ENCODE measurements at regions not wholly inside any gene's neighbourhood (a gene's known extent, or its start where the extent isn't known, plus 50 kb on each side); places are given as distances from the start of the nearest gene placed in this dataset.

DNA sequence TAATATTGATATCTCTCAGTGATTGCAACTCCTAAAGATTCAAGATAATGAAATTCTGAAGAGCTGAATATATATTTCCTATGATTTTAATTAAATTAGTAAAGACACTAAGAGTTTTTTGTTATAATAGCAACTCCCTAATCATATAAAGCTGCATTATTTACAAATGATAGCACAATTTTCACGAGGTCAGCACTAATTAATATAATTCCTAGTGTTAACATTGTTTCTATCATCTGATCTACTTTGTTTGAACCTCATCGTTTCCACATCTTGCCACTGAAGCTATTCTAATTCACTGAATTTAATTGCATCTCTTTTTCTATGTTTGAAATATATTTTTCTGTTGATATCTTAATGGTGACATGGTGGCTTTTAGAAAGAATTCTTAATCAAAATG, 279.1 kb upstream of the ADGRL4 start:
- Mint-ChIP-seq H3K27me3 (ENCODE audit: insufficient read depth, unreplicated experiment) (no peaks in the 10 kb centered on the region), H3K36me3 (ENCODE audit: insufficient read depth, unreplicated experiment) (no peaks in the 10 kb centered on the region), H3K27ac (ENCODE audit: unreplicated experiment) (no peak overlapping the region), H3K4me3 (ENCODE audit: unreplicated experiment) (no peak overlapping the region), H3K9me3 (ENCODE audit: unreplicated experiment) (no peaks in the 10 kb centered on the region), H3K4me1 (ENCODE audit: low read depth, unreplicated experiment) (no peaks in the 10 kb centered on the region)
- no peaks in the 10 kb centered on the region for H3K4me1 ChIP-seq
- H3K27me3 ChIP-seq (replicated peaks; ENCODE audit: control insufficient read depth, insufficient read depth, low read length): no peaks in the 10 kb centered on the region
- no TSS peak for BruUV-seq (replicated peaks)
- H3K36me3 ChIP-seq (ENCODE audit: control insufficient read depth, insufficient read depth, low read length): no peaks in the 10 kb centered on the region
- TF ChIP-seq, protein P1, sequence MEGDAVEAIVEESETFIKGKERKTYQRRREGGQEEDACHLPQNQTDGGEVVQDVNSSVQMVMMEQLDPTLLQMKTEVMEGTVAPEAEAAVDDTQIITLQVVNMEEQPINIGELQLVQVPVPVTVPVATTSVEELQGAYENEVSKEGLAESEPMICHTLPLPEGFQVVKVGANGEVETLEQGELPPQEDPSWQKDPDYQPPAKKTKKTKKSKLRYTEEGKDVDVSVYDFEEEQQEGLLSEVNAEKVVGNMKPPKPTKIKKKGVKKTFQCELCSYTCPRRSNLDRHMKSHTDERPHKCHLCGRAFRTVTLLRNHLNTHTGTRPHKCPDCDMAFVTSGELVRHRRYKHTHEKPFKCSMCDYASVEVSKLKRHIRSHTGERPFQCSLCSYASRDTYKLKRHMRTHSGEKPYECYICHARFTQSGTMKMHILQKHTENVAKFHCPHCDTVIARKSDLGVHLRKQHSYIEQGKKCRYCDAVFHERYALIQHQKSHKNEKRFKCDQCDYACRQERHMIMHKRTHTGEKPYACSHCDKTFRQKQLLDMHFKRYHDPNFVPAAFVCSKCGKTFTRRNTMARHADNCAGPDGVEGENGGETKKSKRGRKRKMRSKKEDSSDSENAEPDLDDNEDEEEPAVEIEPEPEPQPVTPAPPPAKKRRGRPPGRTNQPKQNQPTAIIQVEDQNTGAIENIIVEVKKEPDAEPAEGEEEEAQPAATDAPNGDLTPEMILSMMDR (IDR thresholded peaks at IDR 0.05; ENCODE audit: insufficient read depth in 1 of 2, low read depth in 1 of 2, low read length in 1 of 2, severe bottlenecking in 1 of 2, unreplicated experiment in 1 of 2): no peak
- CTCF ChIA-PET: no interaction called here
- intact Hi-C loops (cut with micrococcal nuclease; ENCODE audit: unreplicated experiment): no loop called here
- no peak overlapping the region for H3K4me3 ChIP-seq (ENCODE audit: low read depth, low read length)
- DNase-seq: no peak
- H3K9me3 ChIP-seq: no peaks in the 10 kb centered on the region
- POLR2A ChIA-PET: no interaction called here

DNA sequence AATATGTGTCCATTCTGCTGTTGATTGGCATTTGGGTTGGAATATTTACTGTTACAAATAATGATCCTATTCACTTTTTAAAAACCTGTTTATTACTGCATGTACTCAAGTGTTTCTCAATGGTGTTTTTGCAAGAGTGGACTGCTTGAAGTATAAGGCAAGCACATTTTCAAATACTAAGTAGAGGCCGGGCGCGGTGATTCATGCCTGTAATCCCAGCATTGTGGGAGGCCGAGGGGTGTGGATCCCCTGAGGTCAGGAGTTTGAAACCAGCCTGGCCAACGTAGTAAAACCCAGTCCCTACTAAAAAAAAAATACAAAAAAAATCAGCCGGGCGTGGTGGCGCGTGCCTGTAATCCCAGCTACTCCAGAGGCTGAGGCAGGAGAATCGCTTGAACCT, 276.9 kb upstream of the ADGRL4 start:
- Mint-ChIP-seq H3K27me3 (ENCODE audit: insufficient read depth, unreplicated experiment) (no peaks in the 10 kb centered on the region), H3K9me3 (ENCODE audit: unreplicated experiment) (no peaks in the 10 kb centered on the region), H3K27ac (ENCODE audit: unreplicated experiment) (no peak overlapping the region), H3K4me3 (ENCODE audit: unreplicated experiment) (no peak overlapping the region), H3K36me3 (ENCODE audit: insufficient read depth, unreplicated experiment) (no peaks in the 10 kb centered on the region), H3K4me1 (ENCODE audit: low read depth, unreplicated experiment) (no peaks in the 10 kb centered on the region)
- Histone ChIP-seq H3K9me3 (no peaks in the 10 kb centered on the region), H3K4me1 (no peaks in the 10 kb centered on the region), H3K4me3 (ENCODE audit: low read depth, low read length) (no peak overlapping the region), H3K27me3 (replicated peaks; ENCODE audit: control insufficient read depth, insufficient read depth, low read length) (no peaks in the 10 kb centered on the region), H3K36me3 (ENCODE audit: control insufficient read depth, insufficient read depth, low read length) (no peaks in the 10 kb centered on the region)
- BruUV-seq (replicated peaks): no TSS peak
- POLR2A ChIA-PET: no interaction called here
- CTCF ChIA-PET: no interaction called here
- DNase-seq: no peak
- intact Hi-C loops (cut with micrococcal nuclease; ENCODE audit: unreplicated experiment): no loop called here
- TF ChIP-seq, protein P1 (IDR thresholded peaks at IDR 0.05; ENCODE audit: insufficient read depth in 1 of 2, low read depth in 1 of 2, low read length in 1 of 2, severe bottlenecking in 1 of 2, unreplicated experiment in 1 of 2): no peak

DNA sequence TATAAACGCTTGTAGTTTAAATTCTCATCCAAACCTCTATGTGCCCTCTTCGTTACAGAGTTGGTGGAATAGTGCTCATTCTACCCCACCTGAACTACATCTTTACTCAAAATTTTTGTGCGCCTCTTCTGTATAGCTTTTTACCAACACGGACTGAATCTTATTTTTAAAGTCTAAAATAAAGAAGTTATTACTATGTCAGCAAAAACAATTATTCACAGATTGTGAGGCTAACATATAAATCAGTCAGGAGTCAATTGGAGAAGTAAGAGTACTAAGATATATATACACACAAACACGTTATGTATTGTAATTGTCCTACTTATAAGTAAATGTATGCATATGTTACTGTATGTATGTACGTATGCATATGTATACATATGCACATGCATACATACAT, 274.9 kb upstream of the ADGRL4 start:
- no peaks in the 10 kb centered on the region for H3K27me3 ChIP-seq (replicated peaks; ENCODE audit: control insufficient read depth, insufficient read depth, low read length)
- CTCF ChIA-PET: no interaction called here
- no peak overlapping the region for H3K27ac Mint-ChIP-seq (ENCODE audit: unreplicated experiment)
- BruUV-seq (replicated peaks): no TSS peak
- no peak for DNase-seq
- no peaks in the 10 kb centered on the region for H3K9me3 ChIP-seq
- H3K36me3 Mint-ChIP-seq (ENCODE audit: insufficient read depth, unreplicated experiment): no peaks in the 10 kb centered on the region
- no peak overlapping the region for H3K4me3 Mint-ChIP-seq (ENCODE audit: unreplicated experiment)
- no peaks in the 10 kb centered on the region for H3K27me3 Mint-ChIP-seq (ENCODE audit: insufficient read depth, unreplicated experiment)
- no peaks in the 10 kb centered on the region for H3K36me3 ChIP-seq (ENCODE audit: control insufficient read depth, insufficient read depth, low read length)
- H3K4me3 ChIP-seq (ENCODE audit: low read depth, low read length): no peak overlapping the region
- intact Hi-C loops (cut with micrococcal nuclease; ENCODE audit: unreplicated experiment): no loop called here
- H3K4me1 Mint-ChIP-seq (ENCODE audit: low read depth, unreplicated experiment): no peaks in the 10 kb centered on the region
- TF ChIP-seq, protein P1 (IDR thresholded peaks at IDR 0.05; ENCODE audit: insufficient read depth in 1 of 2, low read depth in 1 of 2, low read length in 1 of 2, severe bottlenecking in 1 of 2, unreplicated experiment in 1 of 2): no peak
- H3K4me1 ChIP-seq: no peaks in the 10 kb centered on the region
- no peaks in the 10 kb centered on the region for H3K9me3 Mint-ChIP-seq (ENCODE audit: unreplicated experiment)
- POLR2A ChIA-PET: no interaction called here

Data from Caco-2 (cell line).